ENCODE measurements at regions not wholly inside any gene's neighbourhood (a gene's known extent, or its start where the extent isn't known, plus 50 kb on each side); places are given as distances from the start of the nearest gene placed in this dataset.

- Histone ChIP-seq H3K27me3 (replicated peaks in 1 of 4; ENCODE audit: control extremely low read depth in 1 of 4, control insufficient read depth in 3 of 4, insufficient read depth in 4 of 4, low read length in 3 of 4) (peaks cover 0 to 9% (median 4%) of the 10 kb centered on the region in 4 experiments), H3K27ac (ENCODE audit: low read length in 2 of 2) (no peak overlapping the region), H3K4me1 (ENCODE audit: control insufficient read depth in 2 of 2, insufficient read depth in 2 of 2, low read length in 2 of 2) (no peaks in the 10 kb centered on the region), H4K20me1 (ENCODE audit: control insufficient read depth, insufficient read depth, low read length, poor library complexity, severe bottlenecking) (no peaks in the 10 kb centered on the region), H2AFZ (ENCODE audit: insufficient read depth, low read depth, low read length, poor library complexity, severe bottlenecking) (no peak overlapping the region), H3K4me2 (replicated peaks; ENCODE audit: low read depth, low read length, poor library complexity, severe bottlenecking) (no peak overlapping the region), H3K36me3 (replicated peaks in 1 of 2; ENCODE audit: control extremely low read depth in 1 of 2, control insufficient read depth in 1 of 2, extremely low read depth in 1 of 2, insufficient read depth in 2 of 2, low read length in 1 of 2) (no peaks in the 10 kb centered on the region), H3K4me3 (ENCODE audit: control extremely low read depth in 1 of 5, extremely low read depth in 1 of 5, insufficient read depth in 1 of 5, low read depth in 2 of 5, low read length in 4 of 5) (no peak overlapping the region), H3K79me2 (ENCODE audit: control insufficient read depth, insufficient read depth, low read length) (no peaks in the 10 kb centered on the region), H3K9ac (ENCODE audit: low read length) (no peak overlapping the region), H3K9me3 (ENCODE audit: control extremely low read depth in 1 of 3, control insufficient read depth in 2 of 3, insufficient read depth in 1 of 3, low read length in 2 of 3) (no peaks in the 10 kb centered on the region)
- Mint-ChIP-seq H3K9me3 (ENCODE audit: insufficient read depth) (no peaks in the 10 kb centered on the region), H3K4me3 (no peak overlapping the region), H3K27me3 (peaks cover 66% of the 10 kb centered on the region), H3K4me1 (no peaks in the 10 kb centered on the region), H3K27ac (no peak overlapping the region)
- TF ChIP-seq CTCF (IDR thresholded peaks at IDR 0.05) (no peak), EZH2 (IDR thresholded peaks at IDR 0.05; ENCODE audit: borderline replicate concordance, insufficient read depth, low read depth, low read length, poor library complexity, severe bottlenecking) (no peak)
- CTCF ChIA-PET = interaction anchor here (0.9 kb wide), 1 partner anchor 688 kb away, joined by 3 read pairs; no protein-coding TSS in a partner anchor
- ATAC-seq (ENCODE audit: low read depth) (no peak), DNase-seq (no peak)
- WGBS (ENCODE audit: insufficient coverage) = 100% methylated on average over 1 of the region's 4 CpGs
- intact Hi-C loops (cut with micrococcal nuclease) = no loop called here
- POLR2A ChIA-PET = no interaction called here
These were observed 283.7 kb downstream of the SKAP2 start for GRCh38 chr7:26580711-26581110.

DNA sequence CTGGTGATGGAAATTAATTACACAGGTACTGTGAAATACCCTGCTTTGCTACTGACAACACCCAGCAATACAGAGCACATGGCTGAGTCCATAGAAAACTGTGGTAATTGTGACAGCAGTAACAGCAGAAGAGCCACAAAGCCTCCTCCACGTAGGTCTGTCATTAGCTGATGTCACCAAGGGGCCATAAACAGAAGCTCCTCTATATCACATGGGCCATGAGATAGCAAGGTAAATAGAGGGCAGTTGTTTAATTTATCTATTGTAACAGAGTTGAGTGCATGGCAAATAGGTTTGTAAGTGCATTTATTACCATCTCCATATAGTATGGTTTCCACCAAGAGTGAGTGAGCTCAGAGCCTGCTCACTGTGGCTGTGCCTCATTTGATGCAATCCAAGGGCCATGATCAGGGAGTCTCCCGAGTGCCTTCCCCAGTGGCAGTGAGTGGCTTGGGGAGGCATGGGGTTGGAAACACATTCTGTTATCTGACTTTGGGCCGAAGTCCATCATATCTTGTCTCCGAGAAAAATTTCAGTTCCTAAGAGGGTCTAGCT, 281.2 kb downstream of the SKAP2 start:
- no peak overlapping the region for H3K27ac Mint-ChIP-seq
- H3K4me1 Mint-ChIP-seq = peaks cover 5% of the 10 kb centered on the region
- ChIA-PET CTCF (no interaction called here), POLR2A (no interaction called here)
- H3K9me3 ChIP-seq (ENCODE audit: control extremely low read depth in 1 of 3, control insufficient read depth in 2 of 3, insufficient read depth in 1 of 3, low read length in 2 of 3) = no peaks in the 10 kb centered on the region
- no peaks in the 10 kb centered on the region for H3K9me3 Mint-ChIP-seq (ENCODE audit: insufficient read depth)
- no peak overlapping the region for H3K9ac ChIP-seq (ENCODE audit: low read length)
- WGBS (ENCODE audit: insufficient coverage) = 84% methylated on average over 2 of the region's 4 CpGs
- no peaks in the 10 kb centered on the region for H4K20me1 ChIP-seq (ENCODE audit: control insufficient read depth, insufficient read depth, low read length, poor library complexity, severe bottlenecking)
- H3K27me3 ChIP-seq (replicated peaks in 1 of 4; ENCODE audit: control extremely low read depth in 1 of 4, control insufficient read depth in 3 of 4, insufficient read depth in 4 of 4, low read length in 3 of 4) = peaks cover 0 to 11% (median 5%) of the 10 kb centered on the region in 4 experiments
- TF ChIP-seq CTCF (IDR thresholded peaks at IDR 0.05) (no peak), EZH2 (IDR thresholded peaks at IDR 0.05; ENCODE audit: borderline replicate concordance, insufficient read depth, low read depth, low read length, poor library complexity, severe bottlenecking) (no peak)
- ATAC-seq (ENCODE audit: low read depth) (no peak), DNase-seq (no peak)
- H2AFZ ChIP-seq (ENCODE audit: insufficient read depth, low read depth, low read length, poor library complexity, severe bottlenecking) = no peak overlapping the region
- peaks cover 50% of the 10 kb centered on the region for H3K27me3 Mint-ChIP-seq
- H3K27ac ChIP-seq (ENCODE audit: low read length in 2 of 2) = no peak overlapping the region
- H3K4me3 Mint-ChIP-seq = no peak overlapping the region
- no peaks in the 10 kb centered on the region for H3K79me2 ChIP-seq (ENCODE audit: control insufficient read depth, insufficient read depth, low read length)
- no peak overlapping the region for H3K4me3 ChIP-seq (ENCODE audit: control extremely low read depth in 1 of 5, extremely low read depth in 1 of 5, insufficient read depth in 1 of 5, low read depth in 2 of 5, low read length in 4 of 5)
- intact Hi-C loops (cut with micrococcal nuclease) = no loop called here
- H3K4me2 ChIP-seq (replicated peaks; ENCODE audit: low read depth, low read length, poor library complexity, severe bottlenecking) = no peak overlapping the region
- H3K36me3 ChIP-seq (replicated peaks in 1 of 2; ENCODE audit: control extremely low read depth in 1 of 2, control insufficient read depth in 1 of 2, extremely low read depth in 1 of 2, insufficient read depth in 2 of 2, low read length in 1 of 2) = no peaks in the 10 kb centered on the region
- H3K4me1 ChIP-seq (ENCODE audit: control insufficient read depth in 2 of 2, insufficient read depth in 2 of 2, low read length in 2 of 2) = peaks cover 9 to 10% of the 10 kb centered on the region in 2 donors

Measured in B cell (primary cell).